ENCODE measurements at regions not wholly inside any gene's neighbourhood (a gene's known extent, or its start where the extent isn't known, plus 50 kb on each side); places are given as distances from the start of the nearest gene placed in this dataset.

DNA sequence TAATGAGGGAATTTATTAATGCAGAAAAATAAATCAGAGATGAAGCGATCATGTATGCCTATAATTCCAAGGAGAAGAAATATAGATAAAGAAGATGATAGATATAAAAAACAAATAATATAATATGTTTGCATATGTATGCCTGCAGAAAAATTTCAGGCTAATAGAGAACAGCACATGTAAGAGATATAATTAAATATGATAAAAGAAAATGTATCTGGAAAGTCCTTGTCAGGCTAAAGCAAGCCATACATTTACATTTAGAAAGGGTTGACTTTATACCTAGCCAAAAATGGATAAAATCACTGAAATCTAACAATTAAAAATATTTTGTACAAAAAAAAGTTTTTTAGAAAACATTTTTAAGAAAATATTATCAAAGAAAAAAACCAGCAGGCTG, 454.1 kb downstream of the C6orf118 start:
- TF ChIP-seq EZH2phosphoT487 (IDR thresholded peaks at IDR 0.05; ENCODE audit: borderline replicate concordance) (no peak), CTCF (conservative IDR thresholded peaks at IDR 0.05; ENCODE audit: low read length) (no peak)
- H3K36me3 ChIP-seq (ENCODE audit: insufficient read depth, low read length): no peaks in the 10 kb centered on the region

DNA sequence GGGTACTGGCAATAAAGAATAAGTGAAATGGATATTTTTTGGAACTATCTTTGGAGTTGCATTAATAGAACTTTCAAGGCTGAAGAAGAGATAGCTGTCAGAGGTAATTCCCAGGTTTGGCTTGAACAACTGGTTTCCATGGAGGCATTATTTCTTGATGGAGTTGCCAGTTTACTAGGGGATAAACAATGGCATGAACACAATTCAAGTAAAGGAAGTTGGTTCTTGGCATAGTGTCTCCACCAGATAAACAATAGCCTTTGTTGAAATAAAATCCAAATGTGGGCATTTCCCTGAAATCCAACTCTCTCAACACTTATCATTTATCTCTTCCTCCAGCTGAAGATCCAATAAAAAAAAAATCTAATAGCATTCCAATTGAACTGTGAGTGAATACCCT, 454.9 kb downstream of the C6orf118 start:
- no peaks in the 10 kb centered on the region for H3K9me2 ChIP-seq (replicated peaks; ENCODE audit: low read depth, low read length)
- H3K36me3 ChIP-seq (ENCODE audit: insufficient read depth, low read length): no peaks in the 10 kb centered on the region
- H3F3A ChIP-seq (ENCODE audit: low read depth): no peaks in the 10 kb centered on the region
- no peak for TF ChIP-seq EZH2phosphoT487 (IDR thresholded peaks at IDR 0.05; ENCODE audit: borderline replicate concordance)
- no peak for TF ChIP-seq CTCF (conservative IDR thresholded peaks at IDR 0.05; ENCODE audit: low read length)
- H3K27me3 ChIP-seq (ENCODE audit: insufficient read depth, low read length, poor library complexity, severe bottlenecking): no peaks in the 10 kb centered on the region
- no peak overlapping the region for H3K4me2 ChIP-seq (ENCODE audit: low read depth, low read length, poor library complexity, severe bottlenecking)
- H3K9me3 ChIP-seq (ENCODE audit: insufficient read depth, low read depth, low read length): no peaks in the 10 kb centered on the region
- H3K9ac ChIP-seq (ENCODE audit: low read depth, low read length, poor library complexity, severe bottlenecking): no peak overlapping the region
- no peaks in the 10 kb centered on the region for H3K4me1 ChIP-seq (ENCODE audit: insufficient read depth, low read length, poor library complexity, severe bottlenecking)
- H4K20me1 ChIP-seq (ENCODE audit: insufficient read depth, low read length, poor library complexity, severe bottlenecking): no peaks in the 10 kb centered on the region
- no peak overlapping the region for H3K4me3 ChIP-seq (ENCODE audit: low read length, poor library complexity, severe bottlenecking)
- no peaks in the 10 kb centered on the region for H3K79me2 ChIP-seq (ENCODE audit: insufficient read depth, low read length)
- no peak overlapping the region for H2AFZ ChIP-seq (ENCODE audit: low read length)

More for the DNA sequence above, 454.1 kb downstream of the C6orf118 start:
- H3K79me2 ChIP-seq (ENCODE audit: insufficient read depth, low read length): no peaks in the 10 kb centered on the region
- no peak overlapping the region for H3K4me2 ChIP-seq (ENCODE audit: low read depth, low read length, poor library complexity, severe bottlenecking)
- H3K9ac ChIP-seq (ENCODE audit: low read depth, low read length, poor library complexity, severe bottlenecking): no peak overlapping the region
- H3F3A ChIP-seq (ENCODE audit: low read depth): no peaks in the 10 kb centered on the region
- no peak overlapping the region for H3K4me3 ChIP-seq (ENCODE audit: low read length, poor library complexity, severe bottlenecking)
- no peaks in the 10 kb centered on the region for H3K9me2 ChIP-seq (replicated peaks; ENCODE audit: low read depth, low read length)
- no peaks in the 10 kb centered on the region for H3K4me1 ChIP-seq (ENCODE audit: insufficient read depth, low read length, poor library complexity, severe bottlenecking)
- H4K20me1 ChIP-seq (ENCODE audit: insufficient read depth, low read length, poor library complexity, severe bottlenecking): no peaks in the 10 kb centered on the region
- no peaks in the 10 kb centered on the region for H3K9me3 ChIP-seq (ENCODE audit: insufficient read depth, low read depth, low read length)
- H2AFZ ChIP-seq (ENCODE audit: low read length): no peak overlapping the region
- H3K27me3 ChIP-seq (ENCODE audit: insufficient read depth, low read length, poor library complexity, severe bottlenecking): no peaks in the 10 kb centered on the region

DNA sequence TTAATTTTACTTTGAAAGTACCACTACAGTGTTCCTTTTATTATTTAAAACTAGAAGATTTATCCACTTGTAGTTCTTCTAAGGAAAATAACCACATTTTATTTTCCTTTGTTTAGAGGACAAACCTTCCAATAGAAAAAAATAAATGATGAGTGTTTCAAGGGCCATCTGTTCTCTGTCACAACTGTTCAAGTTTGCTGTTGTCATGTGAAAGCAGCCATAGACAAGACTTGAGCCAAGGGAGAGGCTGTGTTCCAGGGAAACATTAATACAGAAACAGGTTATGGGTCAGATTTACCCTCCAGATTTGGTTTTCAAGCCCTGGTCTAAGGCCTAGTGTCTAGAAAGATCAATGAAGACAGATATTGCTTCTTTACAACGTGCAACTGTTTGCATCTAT, 463.6 kb downstream of the C6orf118 start:
- Histone ChIP-seq H3K9me3 (ENCODE audit: insufficient read depth, low read depth, low read length) (no peaks in the 10 kb centered on the region), H3K9ac (ENCODE audit: low read depth, low read length, poor library complexity, severe bottlenecking) (no peak overlapping the region), H3K4me3 (ENCODE audit: low read length, poor library complexity, severe bottlenecking) (no peak overlapping the region), H3F3A (ENCODE audit: low read depth) (no peaks in the 10 kb centered on the region), H3K79me2 (ENCODE audit: insufficient read depth, low read length) (no peaks in the 10 kb centered on the region), H3K9me2 (replicated peaks; ENCODE audit: low read depth, low read length) (0 out of 2 replicates have a peak, but pooled peaks cover 4% of the 10 kb centered on the region), H3K36me3 (ENCODE audit: insufficient read depth, low read length) (no peaks in the 10 kb centered on the region), H3K4me1 (ENCODE audit: insufficient read depth, low read length, poor library complexity, severe bottlenecking) (no peaks in the 10 kb centered on the region), H4K20me1 (ENCODE audit: insufficient read depth, low read length, poor library complexity, severe bottlenecking) (no peaks in the 10 kb centered on the region), H3K4me2 (ENCODE audit: low read depth, low read length, poor library complexity, severe bottlenecking) (no peak overlapping the region), H2AFZ (ENCODE audit: low read length) (no peak overlapping the region), H3K27me3 (ENCODE audit: insufficient read depth, low read length, poor library complexity, severe bottlenecking) (no peaks in the 10 kb centered on the region)
- TF ChIP-seq CTCF (conservative IDR thresholded peaks at IDR 0.05; ENCODE audit: low read length) (no peak), EZH2phosphoT487 (IDR thresholded peaks at IDR 0.05; ENCODE audit: borderline replicate concordance) (no peak)
